Colonic mucosa (tissue), 4 donors: ENCODE measurements at regions not wholly inside any gene's neighbourhood (a gene's known extent, or its start where the extent isn't known, plus 50 kb on each side); places are given as distances from the start of the nearest gene placed in this dataset.

ENCODE experiments used
- DNase-seq: peaks from one replicate; pipeline ENCODE4 v3.0.0-alpha.2; 2020
- H3K27ac ChIP-seq: fragments of 200-600 bp; one replicate; pipeline ENCODE4 v1.8.0; 2021
- H3K27me3 ChIP-seq: fragments of 200-600 bp; one replicate; pipeline ENCODE4 v1.8.0; 2021
- H3K36me3 ChIP-seq: fragments of 200-600 bp; one replicate; pipeline ENCODE4 v1.8.0; 2021
- H3K4me1 ChIP-seq: fragments of 200-600 bp; one replicate; pipeline ENCODE4 v1.8.0; 2021; ENCODE audit warnings: mild to moderate bottlenecking
- H3K4me3 ChIP-seq: fragments of 200-600 bp; one replicate; pipeline ENCODE4 v1.8.0; 2021
- H3K9ac ChIP-seq, 2 donors: one replicate each; pipeline ENCODE4 v1.7.0; 2013; ENCODE audit warnings: control low read depth in 2 of 2, low read depth in 2 of 2, low read length in 2 of 2
- H3K9me3 ChIP-seq: fragments of 200-600 bp; one replicate; pipeline ENCODE4 v1.8.0; 2021
- intact Hi-C: fragments of 100-400 bp; cut with DNase I; formaldehyde crosslinking; loops from one replicate; pipeline ENCODE4 v1.14.1; 2022
- TF ChIP-seq, protein P1 (sequence below): fragments of 200-600 bp; IDR thresholded peaks from one replicate; pipeline ENCODE4 v1.8.0; 2022; ENCODE audit warnings: antibody characterized with exemption, mild to moderate bottlenecking
- donor health status: healthy.
- donor health status: DM: no; HTN: no; CAD: no.
- donor health status: DM: no; HTN: no; CAD: no.

DNA sequence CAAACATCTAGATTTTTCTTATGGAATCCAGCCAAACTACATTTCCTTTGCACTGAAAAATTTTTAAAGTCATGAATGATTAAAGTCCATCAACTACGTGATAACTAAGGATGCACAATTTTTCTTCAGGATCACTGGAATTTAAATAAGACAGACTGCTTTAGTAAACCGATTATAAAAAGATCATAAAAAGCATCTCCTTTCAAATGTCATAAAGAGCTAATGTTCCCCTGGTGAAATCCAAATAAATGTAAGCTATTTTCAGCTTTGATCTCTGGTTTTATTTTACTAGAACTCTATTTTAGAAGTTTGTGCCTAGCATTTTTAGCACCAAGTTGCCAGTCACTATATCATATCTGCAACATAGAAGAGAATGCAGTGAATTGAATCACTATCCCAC is 460.8 kb downstream of the RFC3 start:
- TF ChIP-seq, protein P1, sequence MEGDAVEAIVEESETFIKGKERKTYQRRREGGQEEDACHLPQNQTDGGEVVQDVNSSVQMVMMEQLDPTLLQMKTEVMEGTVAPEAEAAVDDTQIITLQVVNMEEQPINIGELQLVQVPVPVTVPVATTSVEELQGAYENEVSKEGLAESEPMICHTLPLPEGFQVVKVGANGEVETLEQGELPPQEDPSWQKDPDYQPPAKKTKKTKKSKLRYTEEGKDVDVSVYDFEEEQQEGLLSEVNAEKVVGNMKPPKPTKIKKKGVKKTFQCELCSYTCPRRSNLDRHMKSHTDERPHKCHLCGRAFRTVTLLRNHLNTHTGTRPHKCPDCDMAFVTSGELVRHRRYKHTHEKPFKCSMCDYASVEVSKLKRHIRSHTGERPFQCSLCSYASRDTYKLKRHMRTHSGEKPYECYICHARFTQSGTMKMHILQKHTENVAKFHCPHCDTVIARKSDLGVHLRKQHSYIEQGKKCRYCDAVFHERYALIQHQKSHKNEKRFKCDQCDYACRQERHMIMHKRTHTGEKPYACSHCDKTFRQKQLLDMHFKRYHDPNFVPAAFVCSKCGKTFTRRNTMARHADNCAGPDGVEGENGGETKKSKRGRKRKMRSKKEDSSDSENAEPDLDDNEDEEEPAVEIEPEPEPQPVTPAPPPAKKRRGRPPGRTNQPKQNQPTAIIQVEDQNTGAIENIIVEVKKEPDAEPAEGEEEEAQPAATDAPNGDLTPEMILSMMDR: no peak
- no peak for DNase-seq
- Histone ChIP-seq H3K4me3 (no peak overlapping the region), H3K36me3 (no peaks in the 10 kb centered on the region), H3K27me3 (no peaks in the 10 kb centered on the region), H3K27ac (no peak overlapping the region), H3K9ac (no peak overlapping the region), H3K4me1 (no peaks in the 10 kb centered on the region), H3K9me3 (no peaks in the 10 kb centered on the region)
- intact Hi-C loops: no loop called here

DNA sequence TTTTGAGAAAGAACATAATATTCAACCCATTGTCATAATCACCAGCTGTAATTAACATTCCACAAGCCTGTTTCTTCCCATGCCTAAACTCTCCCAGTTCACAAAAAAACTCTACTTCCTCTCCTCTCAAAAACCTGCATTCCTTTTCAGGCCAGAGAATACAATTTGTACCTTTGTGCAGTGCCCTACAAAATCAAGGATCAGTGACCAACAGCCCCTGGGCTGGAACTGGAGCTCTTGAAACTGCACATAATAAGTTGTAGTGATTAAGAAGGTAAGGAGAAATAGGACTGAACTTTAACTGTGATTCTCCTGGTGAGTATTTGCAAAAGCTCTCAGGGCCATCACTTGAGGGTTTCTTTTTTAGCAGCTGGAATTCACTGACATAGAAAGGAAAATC is 472.7 kb downstream of the RFC3 start:
- Histone ChIP-seq H3K4me1 (no peaks in the 10 kb centered on the region), H3K36me3 (no peaks in the 10 kb centered on the region), H3K4me3 (no peak overlapping the region), H3K9me3 (no peaks in the 10 kb centered on the region), H3K9ac (no peak overlapping the region), H3K27ac (no peak overlapping the region), H3K27me3 (no peaks in the 10 kb centered on the region)
- TF ChIP-seq, protein P1: no peak
- intact Hi-C loops: no loop called here
- DNase-seq: no peak

DNA sequence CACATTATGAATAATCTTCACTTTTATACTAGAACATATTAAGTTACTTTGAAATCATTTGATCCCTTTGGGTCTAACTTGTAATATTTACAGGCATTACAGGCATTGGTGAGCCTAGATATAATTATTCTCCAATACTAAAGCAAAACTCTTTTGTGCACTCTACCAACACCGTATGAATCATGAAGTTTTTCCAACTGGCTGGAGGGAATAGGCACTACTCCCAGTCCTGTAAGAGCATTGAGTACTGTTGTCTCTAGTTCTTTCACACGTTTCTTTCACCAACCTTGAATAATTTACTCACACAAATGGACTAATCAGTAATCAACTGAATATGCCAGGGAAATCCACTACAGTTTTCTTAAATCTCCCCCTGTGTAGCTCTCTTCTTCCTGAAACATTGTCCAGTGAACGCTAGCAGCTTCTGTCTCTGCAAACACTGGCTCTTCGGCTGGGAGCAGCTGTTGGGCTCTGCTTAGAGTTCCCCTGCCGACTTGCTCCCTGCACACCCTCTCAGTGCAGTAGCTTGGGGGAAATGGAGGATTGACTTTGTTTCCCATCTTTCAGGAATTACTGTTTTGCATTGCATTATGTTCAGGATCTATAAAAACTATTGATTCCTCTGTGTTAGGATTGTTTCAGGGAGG is 476.7 kb downstream of the RFC3 start:
- H3K36me3 ChIP-seq: no peaks in the 10 kb centered on the region
- H3K9ac ChIP-seq: no peak overlapping the region
- H3K4me1 ChIP-seq: no peaks in the 10 kb centered on the region
- TF ChIP-seq, protein P1: no peak
- no peaks in the 10 kb centered on the region for H3K27me3 ChIP-seq
- intact Hi-C loops: no loop called here
- H3K4me3 ChIP-seq: no peak overlapping the region
- DNase-seq: no peak
- no peak overlapping the region for H3K27ac ChIP-seq
- H3K9me3 ChIP-seq: no peaks in the 10 kb centered on the region

DNA sequence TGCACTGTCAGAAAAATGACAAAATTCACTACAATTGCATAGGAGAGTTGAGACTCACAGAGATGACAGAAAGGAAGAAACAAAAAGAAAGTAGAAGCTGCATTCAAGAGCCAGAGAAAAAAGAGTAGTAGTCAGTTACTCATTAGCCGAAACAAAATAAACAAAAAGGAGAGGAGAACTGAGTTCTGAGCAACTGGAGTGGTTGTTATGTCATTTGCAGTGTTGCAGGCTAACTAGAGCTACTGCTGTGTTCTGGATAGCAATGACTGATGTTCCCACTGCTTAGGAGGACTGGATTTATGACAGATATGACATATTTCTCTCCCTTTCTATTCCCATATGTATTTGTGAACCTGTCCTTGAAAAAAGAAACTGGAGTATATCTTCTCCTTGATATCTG is 482.6 kb downstream of the RFC3 start:
- Histone ChIP-seq H3K9me3 (no peaks in the 10 kb centered on the region), H3K27ac (no peak overlapping the region), H3K9ac (no peak overlapping the region), H3K36me3 (no peaks in the 10 kb centered on the region), H3K4me1 (no peaks in the 10 kb centered on the region), H3K4me3 (no peak overlapping the region), H3K27me3 (no peaks in the 10 kb centered on the region)
- intact Hi-C loops: no loop called here
- DNase-seq: no peak
- TF ChIP-seq, protein P1: no peak

DNA sequence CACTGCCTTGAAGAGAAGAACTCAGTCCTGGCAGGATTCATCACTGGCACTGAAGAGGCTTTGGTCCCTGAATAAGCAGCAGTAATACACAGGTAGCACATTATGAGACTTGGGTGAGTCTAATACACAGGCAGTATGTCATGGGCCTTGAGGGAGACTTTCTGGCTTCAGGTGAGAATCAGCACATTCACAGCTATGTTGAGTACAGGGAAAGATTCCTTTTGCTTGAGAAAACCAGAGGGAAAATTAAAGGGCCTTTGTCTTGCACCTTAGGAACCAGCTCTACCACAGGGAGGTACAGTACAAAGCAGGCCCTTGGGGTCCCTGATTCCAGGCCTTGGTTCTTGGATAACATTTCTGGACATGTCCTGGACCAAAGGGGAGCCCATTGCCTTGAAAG is 484.6 kb downstream of the RFC3 start:
- no peak overlapping the region for H3K27ac ChIP-seq
- no peaks in the 10 kb centered on the region for H3K4me1 ChIP-seq
- intact Hi-C loops: no loop called here
- H3K4me3 ChIP-seq: no peak overlapping the region
- no peaks in the 10 kb centered on the region for H3K36me3 ChIP-seq
- H3K9me3 ChIP-seq: no peaks in the 10 kb centered on the region
- no peak overlapping the region for H3K9ac ChIP-seq
- H3K27me3 ChIP-seq: no peaks in the 10 kb centered on the region
- no peak for DNase-seq
- TF ChIP-seq, protein P1: no peak
